ENCODE measurements at regions not wholly inside any gene's neighbourhood (a gene's known extent, or its start where the extent isn't known, plus 50 kb on each side); places are given as distances from the start of the nearest gene placed in this dataset.

- Mint-ChIP-seq H3K36me3 (ENCODE audit: low read depth) (no peaks in the 10 kb centered on the region), H3K9me3 (no peaks in the 10 kb centered on the region), H3K4me1 (ENCODE audit: low read depth) (peaks cover 5% of the 10 kb centered on the region), H3K27ac (no peak overlapping the region), H3K27me3 (peaks cover 32% of the 10 kb centered on the region), H3K4me3 (no peak overlapping the region)
- ChIA-PET POLR2A (no interaction called here), CTCF (no interaction called here)
- Histone ChIP-seq H3K9me3 (ENCODE audit: control insufficient read depth in 1 of 2, insufficient read depth in 1 of 2, low read length in 2 of 2) (peaks cover 0 to 10% of the 10 kb centered on the region in 2 experiments), H3K27me3 (ENCODE audit: control insufficient read depth in 1 of 2, insufficient read depth in 2 of 2, low read length in 2 of 2) (peaks cover 13 to 15% of the 10 kb centered on the region in 2 experiments), H3K4me1 (ENCODE audit: insufficient read depth, low read length) (peaks cover 3% of the 10 kb centered on the region), H3K27ac (ENCODE audit: low read depth in 1 of 2, low read length in 2 of 2) (no peak overlapping the region), H3K4me3 (ENCODE audit: low read length) (no peak overlapping the region), H3K36me3 (ENCODE audit: insufficient read depth, low read length) (no peaks in the 10 kb centered on the region)
- intact Hi-C loops (cut with DNase I, micrococcal nuclease), result no loop called here
- no peak for TF ChIP-seq CTCF (IDR thresholded peaks at IDR 0.05)
- ATAC-seq (ENCODE audit: poor library complexity) (no peak), DNase-seq (no peak)
These were observed 76.1 kb downstream of the C9orf50 start for GRCh38 chr9:129544761-129545160.

- Mint-ChIP-seq H3K36me3 (ENCODE audit: low read depth) (no peaks in the 10 kb centered on the region), H3K27ac (no peak overlapping the region), H3K4me1 (ENCODE audit: low read depth) (no peaks in the 10 kb centered on the region), H3K4me3 (no peak overlapping the region), H3K9me3 (peaks cover 8% of the 10 kb centered on the region), H3K27me3 (peaks cover 14% of the 10 kb centered on the region)
- Histone ChIP-seq H3K4me1 (ENCODE audit: insufficient read depth, low read length) (no peaks in the 10 kb centered on the region), H3K36me3 (ENCODE audit: insufficient read depth, low read length) (no peaks in the 10 kb centered on the region), H3K9me3 (ENCODE audit: control insufficient read depth in 1 of 2, insufficient read depth in 1 of 2, low read length in 2 of 2) (peaks cover 6 to 11% of the 10 kb centered on the region in 2 experiments), H3K27ac (ENCODE audit: low read depth in 1 of 2, low read length in 2 of 2) (no peak overlapping the region), H3K27me3 (ENCODE audit: control insufficient read depth in 1 of 2, insufficient read depth in 2 of 2, low read length in 2 of 2) (peaks cover 0 to 6% of the 10 kb centered on the region in 2 experiments), H3K4me3 (ENCODE audit: low read length) (no peak overlapping the region)
- ATAC-seq (ENCODE audit: poor library complexity), result no peak
- CTCF ChIA-PET, result no interaction called here
- POLR2A ChIA-PET, result no interaction called here
- TF ChIP-seq CTCF (IDR thresholded peaks at IDR 0.05), result no peak
- no peak for DNase-seq
- intact Hi-C loops (cut with DNase I, micrococcal nuclease), result no loop called here
These were observed 78.2 kb downstream of the C9orf50 start for GRCh38 chr9:129542741-129543140.

- CTCF ChIA-PET, result no interaction called here
- no peak overlapping the region for H3K27ac Mint-ChIP-seq
- H3K4me3 ChIP-seq (ENCODE audit: low read length), result no peak overlapping the region
These were observed 79.6 kb downstream of the C9orf50 start for GRCh38 chr9:129541270-129541669.

More at GRCh38 chr9:129541270-129541669, 79.6 kb downstream of the C9orf50 start:
- no peaks in the 10 kb centered on the region for H3K36me3 ChIP-seq (ENCODE audit: insufficient read depth, low read length)
- POLR2A ChIA-PET, result no interaction called here
- peaks cover 8% of the 10 kb centered on the region for H3K9me3 Mint-ChIP-seq
- peaks cover 6 to 12% of the 10 kb centered on the region in 2 experiments for H3K9me3 ChIP-seq (ENCODE audit: control insufficient read depth in 1 of 2, insufficient read depth in 1 of 2, low read length in 2 of 2)
- DNase-seq, result no peak
- H3K27ac ChIP-seq (ENCODE audit: low read depth in 1 of 2, low read length in 2 of 2), result no peak overlapping the region
- no peaks in the 10 kb centered on the region for H3K27me3 ChIP-seq (ENCODE audit: control insufficient read depth in 1 of 2, insufficient read depth in 2 of 2, low read length in 2 of 2)
- H3K4me1 ChIP-seq (ENCODE audit: insufficient read depth, low read length), result no peaks in the 10 kb centered on the region
- no peaks in the 10 kb centered on the region for H3K36me3 Mint-ChIP-seq (ENCODE audit: low read depth)
- H3K27me3 Mint-ChIP-seq, result peaks cover 7% of the 10 kb centered on the region
- ATAC-seq (ENCODE audit: poor library complexity), result no peak
- H3K4me1 Mint-ChIP-seq (ENCODE audit: low read depth), result no peaks in the 10 kb centered on the region
- TF ChIP-seq CTCF (IDR thresholded peaks at IDR 0.05), result no peak
- no peak overlapping the region for H3K4me3 Mint-ChIP-seq
- intact Hi-C loops (cut with DNase I, micrococcal nuclease), result no loop called here

Data from CD4-positive, alpha-beta T cell (primary cell).